Breast epithelium (tissue), 3 donors: ENCODE measurements at regions not wholly inside any gene's neighbourhood (a gene's known extent, or its start where the extent isn't known, plus 50 kb on each side); places are given as distances from the start of the nearest gene placed in this dataset.

ENCODE experiments used
- CTCF ChIP-seq, 3 donors: fragments of 450-650 bp; IDR thresholded peaks; one replicate each; pipeline ENCODE4 v1.5.1; 2016 to 2017; ENCODE audit warnings: antibody characterized with exemption in 3 of 3, mild to moderate bottlenecking in 3 of 3, moderate library complexity in 3 of 3
- POLR2A ChIP-seq: fragments of 450-650 bp; IDR thresholded peaks from one replicate; pipeline ENCODE4 v1.6.1; 2016; ENCODE audit warnings: antibody characterized with exemption, mild to moderate bottlenecking, moderate library complexity
- POLR2AphosphoS5 ChIP-seq, 3 donors: sonication (generic); formaldehyde crosslinking; IDR thresholded peaks; one replicate each; pipeline ENCODE4 v1.6.1; 2017; ENCODE audit warnings: antibody characterized with exemption in 3 of 3

- TF ChIP-seq POLR2A (no peak), POLR2AphosphoS5 (IDR thresholded peaks at IDR 0.05) (no peak), CTCF (IDR thresholded peaks at IDR 0.05) (no peak)
Observed at GRCh38 chr6:102662851-102663250, 1269.3 kb downstream of the GRIK2 start.
